Prostate gland (tissue), 2 donors: ENCODE measurements at regions not wholly inside any gene's neighbourhood (a gene's known extent, or its start where the extent isn't known, plus 50 kb on each side); places are given as distances from the start of the nearest gene placed in this dataset.

Source experiments
- DNase-seq: peaks from one replicate; pipeline ENCODE4 v3.0.0-alpha.2; 2019; ENCODE audit warnings: low spot score
- H3K27ac ChIP-seq, 2 donors: fragments of 200-600 bp; sonication (generic); 2 replicates each; pipeline ENCODE4 v1.5.1; 2017 to 2019
- H3K27me3 ChIP-seq: fragments of 200-600 bp; sonication (generic); replicated peaks from 2 replicates; pipeline ENCODE4 v1.5.1; 2019; ENCODE audit not compliant: insufficient read depth
- H3K36me3 ChIP-seq, 2 donors: fragments of 200-600 bp; sonication (generic); 1 replicate in 1 of 2; 2 replicates in 1 of 2; pipeline versions ENCODE4 v1.5.1 to v1.8.1; 2017 to 2019
- H3K4me1 ChIP-seq: fragments of 200-600 bp; sonication (generic); replicated peaks from 2 replicates; pipeline ENCODE4 v1.5.1; 2019
- H3K4me3 ChIP-seq, 2 donors: fragments of 200-600 bp; sonication (generic); 2 replicates each; pipeline ENCODE4 v1.5.1; 2017 to 2019
- H3K9me3 ChIP-seq: fragments of 200-600 bp; sonication (generic); 2 replicates; pipeline ENCODE4 v1.5.1; 2017
- CTCF ChIP-seq, 4 experiments: fragments of 200-600 bp in 2 of 4; fragments of 450-650 bp in 2 of 4; sonication (generic) in 2 of 4; IDR thresholded peaks; 1 replicate in 3 of 4; 2 replicates in 1 of 4; pipeline ENCODE4 v1.5.1; 2016 to 2019; ENCODE audit warnings: antibody characterized with exemption in 4 of 4, mild to moderate bottlenecking in 2 of 4, moderate library complexity in 2 of 4
- POLR2A ChIP-seq: fragments of 450-650 bp; IDR thresholded peaks from one replicate; pipeline ENCODE4 v1.6.1; 2016; ENCODE audit warnings: antibody characterized with exemption, mild to moderate bottlenecking
- POLR2AphosphoS5 ChIP-seq: sonication (generic); formaldehyde crosslinking; IDR thresholded peaks from one replicate; pipeline ENCODE4 v1.6.1; 2017; ENCODE audit warnings: antibody characterized with exemption
- WGBS: methylation state at CpG from one replicate; pipeline ENCODE4 v1.1.5; 2018; 5-methylcytosine and 5-hydroxymethylcytosine counted together
- intact Hi-C: fragments of 100-400 bp; cut with DNase I; formaldehyde crosslinking; loops from one replicate; pipeline ENCODE4 v1.14.2; 2022

DNA sequence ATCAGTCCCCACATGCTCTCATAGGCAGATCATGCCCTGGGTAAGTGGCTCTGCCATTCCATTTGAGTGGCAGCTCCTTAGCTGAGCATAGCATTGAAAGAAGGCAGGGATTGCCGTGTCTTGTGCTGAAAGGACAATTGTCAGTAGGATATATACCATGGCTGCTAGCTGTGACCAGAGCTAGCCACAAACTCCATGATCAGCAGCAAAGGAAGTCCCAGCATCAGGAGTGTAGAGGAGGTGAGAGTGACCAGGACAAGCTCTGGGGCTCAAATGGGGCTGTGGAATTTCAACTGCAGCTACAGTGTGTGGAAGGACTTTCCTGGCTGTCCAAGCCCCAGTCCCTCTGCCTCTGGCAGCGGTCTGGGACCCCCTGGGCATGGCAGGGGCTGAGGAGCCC is 54.4 kb upstream of the LGALSL start:
- TF ChIP-seq POLR2AphosphoS5: no peak
- no peak for TF ChIP-seq CTCF (IDR thresholded peaks at IDR 0.05)
- no peak for TF ChIP-seq POLR2A
- H3K4me3 ChIP-seq: no peak overlapping the region
- no peak overlapping the region for H3K27ac ChIP-seq
- intact Hi-C loops: no loop called here
- H3K9me3 ChIP-seq: no peaks in the 10 kb centered on the region
- peaks cover 2% of the 10 kb centered on the region for H3K4me1 ChIP-seq
- no peak for DNase-seq
- no peaks in the 10 kb centered on the region for H3K27me3 ChIP-seq
- H3K36me3 ChIP-seq: no peaks in the 10 kb centered on the region
- 94% methylated on average over 2 of the region's 2 CpGs for WGBS

- Histone ChIP-seq H3K27ac (no peak overlapping the region), H3K4me1 (peaks cover 2% of the 10 kb centered on the region), H3K27me3 (no peaks in the 10 kb centered on the region), H3K9me3 (no peaks in the 10 kb centered on the region), H3K4me3 (no peak overlapping the region), H3K36me3 (no peaks in the 10 kb centered on the region)
- WGBS: 57% methylated on average over 4 of the region's 4 CpGs
- DNase-seq: no peak
- intact Hi-C loops: no loop called here
- TF ChIP-seq POLR2AphosphoS5 (no peak), POLR2A (no peak), CTCF (IDR thresholded peaks at IDR 0.05) (no peak)
These were observed 53.7 kb upstream of the LGALSL start for GRCh38 chr2:64400105-64400728.

GRCh38 chr2:64400733-64401528 is 53.0 kb upstream of the LGALSL start:
- TF ChIP-seq POLR2A (no peak), CTCF (IDR thresholded peaks at IDR 0.05) (no peak), POLR2AphosphoS5 (no peak)
- WGBS: 74% methylated on average over 8 of the region's 8 CpGs
- intact Hi-C loops: no loop called here
- no peak for DNase-seq
- Histone ChIP-seq H3K4me3 (no peak overlapping the region), H3K4me1 (peaks cover 2% of the 10 kb centered on the region), H3K27ac (no peak overlapping the region), H3K9me3 (no peaks in the 10 kb centered on the region), H3K27me3 (no peaks in the 10 kb centered on the region), H3K36me3 (no peaks in the 10 kb centered on the region)

GRCh38 chr2:64401529-64401880 is 52.5 kb upstream of the LGALSL start:
- Histone ChIP-seq H3K27ac (no peak overlapping the region), H3K4me1 (peaks cover 2% of the 10 kb centered on the region), H3K4me3 (no peak overlapping the region), H3K36me3 (no peaks in the 10 kb centered on the region), H3K27me3 (no peaks in the 10 kb centered on the region), H3K9me3 (no peaks in the 10 kb centered on the region)
- 46% methylated on average over 4 of the region's 4 CpGs for WGBS
- TF ChIP-seq CTCF (IDR thresholded peaks at IDR 0.05) (no peak), POLR2A (no peak), POLR2AphosphoS5 (no peak)
- intact Hi-C loops: no loop called here
- DNase-seq: no peak

- WGBS: 50% methylated on average over 1 of the region's 1 CpG
- Histone ChIP-seq H3K27ac (peak overlapping the region; percentile 64 to 81), H3K27me3 (no peaks in the 10 kb centered on the region), H3K36me3 (no peaks in the 10 kb centered on the region), H3K4me3 (no peak overlapping the region), H3K4me1 (peaks cover 2% of the 10 kb centered on the region), H3K9me3 (no peaks in the 10 kb centered on the region)
- intact Hi-C loops: no loop called here
- DNase-seq: no peak
- TF ChIP-seq POLR2A (no peak), CTCF (IDR thresholded peaks at IDR 0.05) (no peak), POLR2AphosphoS5 (no peak)
These were observed 51.1 kb upstream of the LGALSL start for GRCh38 chr2:64402876-64403275.
